ENCODE measurements at regions not wholly inside any gene's neighbourhood (a gene's known extent, or its start where the extent isn't known, plus 50 kb on each side); places are given as distances from the start of the nearest gene placed in this dataset.

GRCh38 chr14:81884382-81884781, 350.7 kb upstream of the SEL1L start:
- no peak for DNase-seq
- Mint-ChIP-seq H3K36me3 (ENCODE audit: low read depth) (no peaks in the 10 kb centered on the region), H3K9me3 (no peaks in the 10 kb centered on the region), H3K4me1 (ENCODE audit: low read depth) (no peaks in the 10 kb centered on the region), H3K27me3 (ENCODE audit: low read depth) (no peaks in the 10 kb centered on the region), H3K27ac (no peak overlapping the region), H3K4me3 (no peak overlapping the region)
- CTCF ChIA-PET, result no interaction called here
- intact Hi-C loops (cut with micrococcal nuclease), result no loop called here

- Mint-ChIP-seq H3K4me1 (ENCODE audit: low read depth) (no peaks in the 10 kb centered on the region), H3K27me3 (ENCODE audit: low read depth) (no peaks in the 10 kb centered on the region), H3K27ac (no peak overlapping the region), H3K4me3 (no peak overlapping the region), H3K36me3 (ENCODE audit: low read depth) (no peaks in the 10 kb centered on the region), H3K9me3 (peaks cover 3% of the 10 kb centered on the region)
- no peak for DNase-seq
- intact Hi-C loops (cut with micrococcal nuclease), result no loop called here
- CTCF ChIA-PET, result no interaction called here
Measured at GRCh38 chr14:81886588-81886987, 352.9 kb upstream of the SEL1L start.

GRCh38 chr14:81889529-81889928, 355.9 kb upstream of the SEL1L start:
- intact Hi-C loops (cut with micrococcal nuclease), result no loop called here
- H3K9me3 Mint-ChIP-seq, result peaks cover 10% of the 10 kb centered on the region
- no peak overlapping the region for H3K27ac Mint-ChIP-seq
- no peaks in the 10 kb centered on the region for H3K36me3 Mint-ChIP-seq (ENCODE audit: low read depth)
- no peak overlapping the region for H3K4me3 Mint-ChIP-seq
- CTCF ChIA-PET, result no interaction called here
- no peak for DNase-seq
- H3K27me3 Mint-ChIP-seq (ENCODE audit: low read depth), result no peaks in the 10 kb centered on the region
- no peaks in the 10 kb centered on the region for H3K4me1 Mint-ChIP-seq (ENCODE audit: low read depth)

GRCh38 chr14:81890020-81890419, 356.4 kb upstream of the SEL1L start:
- Mint-ChIP-seq H3K4me3 (no peak overlapping the region), H3K27me3 (ENCODE audit: low read depth) (no peaks in the 10 kb centered on the region), H3K27ac (no peak overlapping the region), H3K36me3 (ENCODE audit: low read depth) (no peaks in the 10 kb centered on the region), H3K9me3 (peaks cover 10% of the 10 kb centered on the region), H3K4me1 (ENCODE audit: low read depth) (no peaks in the 10 kb centered on the region)
- CTCF ChIA-PET, result no interaction called here
- intact Hi-C loops (cut with micrococcal nuclease), result no loop called here
- DNase-seq, result no peak

- Mint-ChIP-seq H3K36me3 (ENCODE audit: low read depth) (no peaks in the 10 kb centered on the region), H3K27ac (no peak overlapping the region), H3K27me3 (ENCODE audit: low read depth) (no peaks in the 10 kb centered on the region), H3K4me3 (no peak overlapping the region), H3K4me1 (ENCODE audit: low read depth) (no peaks in the 10 kb centered on the region), H3K9me3 (peaks cover 12% of the 10 kb centered on the region)
- CTCF ChIA-PET, result no interaction called here
- intact Hi-C loops (cut with micrococcal nuclease), result no loop called here
- no peak for DNase-seq
Measured at GRCh38 chr14:81903477-81903876, 369.8 kb upstream of the SEL1L start.

- no peaks in the 10 kb centered on the region for H3K27me3 Mint-ChIP-seq (ENCODE audit: low read depth)
- no peak overlapping the region for H3K4me3 Mint-ChIP-seq
- no peak for DNase-seq
- no peaks in the 10 kb centered on the region for H3K36me3 Mint-ChIP-seq (ENCODE audit: low read depth)
- H3K4me1 Mint-ChIP-seq (ENCODE audit: low read depth), result no peaks in the 10 kb centered on the region
- CTCF ChIA-PET, result interaction anchor here (0.6 kb wide), 1 partner anchor 84 kb away, joined by 3 read pairs; no protein-coding TSS in a partner anchor
- H3K9me3 Mint-ChIP-seq, result peaks cover 1% of the 10 kb centered on the region
- no peak overlapping the region for H3K27ac Mint-ChIP-seq
- intact Hi-C loops (cut with micrococcal nuclease), result no loop called here
Measured at GRCh38 chr14:81927070-81927469, 393.4 kb upstream of the SEL1L start.

- H3K4me1 Mint-ChIP-seq (ENCODE audit: low read depth), result no peaks in the 10 kb centered on the region
- no peaks in the 10 kb centered on the region for H3K36me3 Mint-ChIP-seq (ENCODE audit: low read depth)
- H3K27me3 Mint-ChIP-seq (ENCODE audit: low read depth), result no peaks in the 10 kb centered on the region
- no peak overlapping the region for H3K4me3 Mint-ChIP-seq
- peaks cover 1% of the 10 kb centered on the region for H3K9me3 Mint-ChIP-seq
- CTCF ChIA-PET, result no interaction called here
- intact Hi-C loops (cut with micrococcal nuclease), result no loop called here
- no peak for DNase-seq
- H3K27ac Mint-ChIP-seq, result no peak overlapping the region
Measured at GRCh38 chr14:81931828-81932227, 398.2 kb upstream of the SEL1L start.

- DNase-seq, result no peak
- Mint-ChIP-seq H3K4me3 (no peak overlapping the region), H3K27ac (no peak overlapping the region), H3K4me1 (ENCODE audit: low read depth) (no peaks in the 10 kb centered on the region), H3K27me3 (ENCODE audit: low read depth) (no peaks in the 10 kb centered on the region), H3K9me3 (peaks cover 1% of the 10 kb centered on the region), H3K36me3 (ENCODE audit: low read depth) (no peaks in the 10 kb centered on the region)
- CTCF ChIA-PET, result no interaction called here
- intact Hi-C loops (cut with micrococcal nuclease), result no loop called here
Measured at GRCh38 chr14:81936348-81936747, 402.7 kb upstream of the SEL1L start.

GRCh38 chr14:81936902-81937301, 403.2 kb upstream of the SEL1L start:
- Mint-ChIP-seq H3K9me3 (peaks cover 1% of the 10 kb centered on the region), H3K4me3 (no peak overlapping the region), H3K36me3 (ENCODE audit: low read depth) (no peaks in the 10 kb centered on the region), H3K4me1 (ENCODE audit: low read depth) (no peaks in the 10 kb centered on the region), H3K27ac (no peak overlapping the region), H3K27me3 (ENCODE audit: low read depth) (no peaks in the 10 kb centered on the region)
- CTCF ChIA-PET, result no interaction called here
- intact Hi-C loops (cut with micrococcal nuclease), result no loop called here
- DNase-seq, result no peak

GRCh38 chr14:81938341-81938740, 404.7 kb upstream of the SEL1L start:
- intact Hi-C loops (cut with micrococcal nuclease), result no loop called here

GRCh38 chr14:81940651-81941050, 407.0 kb upstream of the SEL1L start:
- Mint-ChIP-seq H3K27ac (no peak overlapping the region), H3K9me3 (peaks cover 3% of the 10 kb centered on the region), H3K36me3 (ENCODE audit: low read depth) (no peaks in the 10 kb centered on the region), H3K27me3 (ENCODE audit: low read depth) (no peaks in the 10 kb centered on the region), H3K4me3 (no peak overlapping the region), H3K4me1 (ENCODE audit: low read depth) (no peaks in the 10 kb centered on the region)
- intact Hi-C loops (cut with micrococcal nuclease), result no loop called here
- CTCF ChIA-PET, result no interaction called here
- no peak for DNase-seq

More at GRCh38 chr14:81938341-81938740, 404.7 kb upstream of the SEL1L start:
- Mint-ChIP-seq H3K9me3 (peaks cover 1% of the 10 kb centered on the region), H3K36me3 (ENCODE audit: low read depth) (no peaks in the 10 kb centered on the region), H3K4me1 (ENCODE audit: low read depth) (no peaks in the 10 kb centered on the region), H3K27me3 (ENCODE audit: low read depth) (no peaks in the 10 kb centered on the region), H3K27ac (no peak overlapping the region), H3K4me3 (no peak overlapping the region)
- CTCF ChIA-PET, result no interaction called here
- no peak for DNase-seq

- Mint-ChIP-seq H3K27me3 (ENCODE audit: low read depth) (no peaks in the 10 kb centered on the region), H3K9me3 (peaks cover 3% of the 10 kb centered on the region), H3K4me3 (no peak overlapping the region), H3K36me3 (ENCODE audit: low read depth) (no peaks in the 10 kb centered on the region), H3K4me1 (ENCODE audit: low read depth) (no peaks in the 10 kb centered on the region), H3K27ac (no peak overlapping the region)
- CTCF ChIA-PET, result no interaction called here
- DNase-seq, result no peak
- intact Hi-C loops (cut with micrococcal nuclease), result no loop called here
Measured at GRCh38 chr14:81942071-81942470, 408.4 kb upstream of the SEL1L start.

- H3K27ac Mint-ChIP-seq, result no peak overlapping the region
- DNase-seq, result no peak
- no peak overlapping the region for H3K4me3 Mint-ChIP-seq
- CTCF ChIA-PET, result no interaction called here
- no peaks in the 10 kb centered on the region for H3K27me3 Mint-ChIP-seq (ENCODE audit: low read depth)
- intact Hi-C loops (cut with micrococcal nuclease), result no loop called here
- H3K9me3 Mint-ChIP-seq, result peaks cover 2% of the 10 kb centered on the region
- no peaks in the 10 kb centered on the region for H3K4me1 Mint-ChIP-seq (ENCODE audit: low read depth)
- no peaks in the 10 kb centered on the region for H3K36me3 Mint-ChIP-seq (ENCODE audit: low read depth)
Measured at GRCh38 chr14:81946375-81946774, 412.7 kb upstream of the SEL1L start.

Measured in activated naive CD4-positive, alpha-beta T cell treated with anti-CD3 and anti-CD28 coated beads for 36 hours (primary cell).